A549 (cell line): ENCODE measurements at regions not wholly inside any gene's neighbourhood (a gene's known extent, or its start where the extent isn't known, plus 50 kb on each side); places are given as distances from the start of the nearest gene placed in this dataset.

Experiments
- ATAC-seq, 2 experiments: fragments of 200-7000 bp in 1 of 2; fragments of >200 bp in 1 of 2; cut with Nextera tagmentation in 1 of 2; cut with Tn5 transposase in 1 of 2; 3 replicates each; pipeline versions ENCODE4 v1.8.0 to v1.9.1; 2018 to 2020; ENCODE audit warnings: mild to moderate bottlenecking in 1 of 2, moderate library complexity in 1 of 2
- CTCF ChIA-PET: fragments of 300-600 bp; sonication (Branson Sonifier 250); formaldehyde crosslinking; extraction: SDS; loops from one replicate; lab custom pipeline; 2021; ENCODE audit warnings: antibody characterized with exemption, inconsistent platforms; lab: Yijun Ruan, JAX
- POLR2A ChIA-PET: fragments of 350-600 bp; formaldehyde crosslinking; extraction: SDS; loops from one replicate; lab custom pipeline; 2021; ENCODE audit warnings: antibody characterized with exemption, inconsistent platforms; lab: Yijun Ruan, JAX
- DNase-seq, 2 experiments: peaks; one replicate each; pipeline versions ENCODE4 v3.0.0 to v3.0.0-alpha.2; 2011 to 2016; ENCODE audit warnings: low read depth in 1 of 2, low spot score in 1 of 2
- FAIRE-seq: peaks from 2 replicates; lab custom pipeline; 2011; peaks lifted over from hg19 to GRCh38; lab: Jason Lieb, UNC
- H3K27ac ChIP-seq, 2 experiments: fragments of >200 bp; sonication (Bioruptor Twin); formaldehyde crosslinking; 3 replicates each; pipeline ENCODE4 v1.5.1; 2016 to 2017
- H3K4me1 ChIP-seq: fragments of >200 bp; sonication (Bioruptor Twin); formaldehyde crosslinking; 3 replicates; pipeline ENCODE4 v1.6.1; 2016
- H3K4me2 ChIP-seq: fragments of >200 bp; sonication (Bioruptor Twin); formaldehyde crosslinking; 3 replicates; pipeline ENCODE4 v1.6.1; 2016
- H3K4me3 ChIP-seq: fragments of >200 bp; sonication (Bioruptor Twin); formaldehyde crosslinking; 3 replicates; pipeline ENCODE4 v1.5.1; 2016
- H3K9me3 ChIP-seq: fragments of >200 bp; sonication (Bioruptor Twin); formaldehyde crosslinking; 3 replicates; pipeline ENCODE4 v1.6.1; 2016
- ATOH8 ChIP-seq: fragments of 250-450 bp; sonication (Bioruptor Pico); IDR thresholded peaks from 2 replicates; pipeline ENCODE4 v1.5.0; 2020; ENCODE audit warnings: low read depth, mild to moderate bottlenecking, moderate library complexity
- BHLHE40 ChIP-seq: IDR thresholded peaks from 2 replicates; pipeline ENCODE4 v1.6.1; 2012; ENCODE audit warnings: low read depth, low read length, inconsistent platforms
- CBX8 ChIP-seq: fragments of 200-600 bp; sonication (generic); IDR thresholded peaks from 2 replicates; pipeline ENCODE4 v1.6.1; 2016
- CEBPB ChIP-seq, 2 experiments: fragments of >200 bp in 1 of 2; sonication (Bioruptor Twin) in 1 of 2; formaldehyde crosslinking in 1 of 2; IDR thresholded peaks; 2 replicates each; pipeline ENCODE4 v1.6.1; 2012 to 2016
- EHMT2 ChIP-seq: fragments of 200-600 bp; sonication (generic); IDR thresholded peaks from 2 replicates; pipeline ENCODE4 v1.6.1; 2016; ENCODE audit warnings: antibody characterized with exemption, low read depth, mild to moderate bottlenecking, moderate library complexity
- ELK1 ChIP-seq: fragments of 150-350 bp; IDR thresholded peaks from 2 replicates; pipeline ENCODE4 v1.6.1; 2014; ENCODE audit warnings: low read depth, mild to moderate bottlenecking, low read length
- ESRRA ChIP-seq: fragments of 150-350 bp; IDR thresholded peaks from 2 replicates; pipeline ENCODE4 v1.6.1; 2014; ENCODE audit warnings: mild to moderate bottlenecking, low read length, borderline replicate concordance
- FOSB ChIP-seq: fragments of 250-450 bp; sonication (Bioruptor Pico); IDR thresholded peaks from 2 replicates; pipeline ENCODE4 v1.5.0; 2020; ENCODE audit warnings: mild to moderate bottlenecking, moderate library complexity
- FOSL2 ChIP-seq, 2 experiments: fragments of 450-650 bp in 1 of 2; fragments of >200 bp in 1 of 2; sonication (Bioruptor Twin) in 1 of 2; formaldehyde crosslinking; IDR thresholded peaks; 2 replicates each; pipeline versions ENCODE4 v1.5.0 to v1.6.1; 2016 to 2020; ENCODE audit warnings: mild to moderate bottlenecking in 1 of 2, moderate library complexity in 1 of 2
- FOXS1 ChIP-seq: fragments of 250-450 bp; sonication (Bioruptor Pico); IDR thresholded peaks from 2 replicates; pipeline ENCODE4 v1.5.0; 2020; ENCODE audit warnings: mild to moderate bottlenecking, moderate library complexity
- HDAC2 ChIP-seq: fragments of 200-600 bp; sonication (generic); IDR thresholded peaks from 2 replicates; pipeline ENCODE4 v1.6.1; 2016
- HES2 ChIP-seq: fragments of >200 bp; sonication (Bioruptor Twin); formaldehyde crosslinking; IDR thresholded peaks from 2 replicates; pipeline ENCODE4 v1.6.1; 2016
- JUN ChIP-seq, 2 experiments: fragments of >200 bp; sonication (Bioruptor Twin); formaldehyde crosslinking; IDR thresholded peaks; 2 replicates in 1 of 2; 3 replicates in 1 of 2; pipeline ENCODE4 v1.6.1; 2016 to 2017
- JUNB ChIP-seq: fragments of >200 bp; sonication (Bioruptor Twin); formaldehyde crosslinking; IDR thresholded peaks from 2 replicates; pipeline ENCODE4 v1.6.1; 2016
- KDM5A ChIP-seq: fragments of 200-600 bp; sonication (generic); IDR thresholded peaks from 2 replicates; pipeline ENCODE4 v1.6.1; 2016; ENCODE audit warnings: antibody characterized with exemption, mild to moderate bottlenecking
- MAFK ChIP-seq: fragments of 450-650 bp; IDR thresholded peaks from 2 replicates; pipeline ENCODE4 v1.6.1; 2014; ENCODE audit not compliant: partially characterized antibody
- MAX ChIP-seq: IDR thresholded peaks from 2 replicates; pipeline ENCODE4 v1.6.1; 2012
- NR3C1 ChIP-seq: fragments of >200 bp; sonication (Bioruptor Twin); formaldehyde crosslinking; IDR thresholded peaks from 3 replicates; pipeline ENCODE4 v1.6.1; 2017
- RARB ChIP-seq: fragments of 250-450 bp; sonication (Bioruptor Pico); IDR thresholded peaks from 2 replicates; pipeline ENCODE4 v1.8.0; 2021; ENCODE audit warnings: mild to moderate bottlenecking, moderate library complexity
- RFX5 ChIP-seq: fragments of 450-650 bp; IDR thresholded peaks from 2 replicates; pipeline ENCODE4 v1.7.1; 2014; ENCODE audit warnings: antibody characterized with exemption, mild to moderate bottlenecking, moderate library complexity
- TFCP2L1 ChIP-seq: fragments of 250-450 bp; sonication (Bioruptor Pico); IDR thresholded peaks from 2 replicates; pipeline ENCODE4 v1.5.0; 2021; ENCODE audit warnings: mild to moderate bottlenecking
- ZC3H11A ChIP-seq: fragments of 450-650 bp; IDR thresholded peaks from 2 replicates; pipeline ENCODE4 v1.6.1; 2014; ENCODE audit warnings: antibody characterized with exemption, mild to moderate bottlenecking
- ZNF302 ChIP-seq: fragments of 250-450 bp; sonication (Bioruptor Pico); IDR thresholded peaks from 2 replicates; pipeline ENCODE4 v1.9.0; 2021; ENCODE audit warnings: inconsistent platforms, mild to moderate bottlenecking, moderate library complexity
- WGBS: methylation state at CpG from one replicate; pipeline ENCODE4 v1.1.6; 2017; ENCODE audit errors: missing lambda C conversion rate; 5-methylcytosine and 5-hydroxymethylcytosine counted together
- TF ChIP-seq, protein P1 (sequence below): fragments of >200 bp; sonication (Bioruptor Twin); formaldehyde crosslinking; IDR thresholded peaks from 3 replicates; pipeline ENCODE4 v1.5.1; 2016
- TF ChIP-seq, protein P2 (sequence below): fragments of 450-650 bp; IDR thresholded peaks from 2 replicates; pipeline ENCODE4 v1.6.1; 2014; ENCODE audit warnings: antibody characterized with exemption

- FAIRE-seq: no peak
- 82% methylated on average over 1 of the region's 1 CpG for WGBS
- no peak overlapping the region for H3K4me3 ChIP-seq
- TF ChIP-seq, protein P1, sequence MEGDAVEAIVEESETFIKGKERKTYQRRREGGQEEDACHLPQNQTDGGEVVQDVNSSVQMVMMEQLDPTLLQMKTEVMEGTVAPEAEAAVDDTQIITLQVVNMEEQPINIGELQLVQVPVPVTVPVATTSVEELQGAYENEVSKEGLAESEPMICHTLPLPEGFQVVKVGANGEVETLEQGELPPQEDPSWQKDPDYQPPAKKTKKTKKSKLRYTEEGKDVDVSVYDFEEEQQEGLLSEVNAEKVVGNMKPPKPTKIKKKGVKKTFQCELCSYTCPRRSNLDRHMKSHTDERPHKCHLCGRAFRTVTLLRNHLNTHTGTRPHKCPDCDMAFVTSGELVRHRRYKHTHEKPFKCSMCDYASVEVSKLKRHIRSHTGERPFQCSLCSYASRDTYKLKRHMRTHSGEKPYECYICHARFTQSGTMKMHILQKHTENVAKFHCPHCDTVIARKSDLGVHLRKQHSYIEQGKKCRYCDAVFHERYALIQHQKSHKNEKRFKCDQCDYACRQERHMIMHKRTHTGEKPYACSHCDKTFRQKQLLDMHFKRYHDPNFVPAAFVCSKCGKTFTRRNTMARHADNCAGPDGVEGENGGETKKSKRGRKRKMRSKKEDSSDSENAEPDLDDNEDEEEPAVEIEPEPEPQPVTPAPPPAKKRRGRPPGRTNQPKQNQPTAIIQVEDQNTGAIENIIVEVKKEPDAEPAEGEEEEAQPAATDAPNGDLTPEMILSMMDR: no peak
- TF ChIP-seq RFX5: no peak
- no peak overlapping the region for H3K4me2 ChIP-seq
- H3K27ac ChIP-seq: no peak overlapping the region
- POLR2A ChIA-PET: no interaction called here
- CTCF ChIA-PET: no interaction called here
- no peak for ATAC-seq
- H3K9me3 ChIP-seq: no peaks in the 10 kb centered on the region
- no peak for DNase-seq
- H3K4me1 ChIP-seq: peaks cover 25% of the 10 kb centered on the region
Measured at GRCh38 chr3:29064085-29064484, 216.8 kb upstream of the RBMS3 start.

- TF ChIP-seq MAFK (peak; percentile 93), FOSB (CRISPR knock-in tag) (no peak), RARB (no peak), ZNF302 (CRISPR knock-in tag) (no peak), HDAC2 (no peak), ESRRA (no peak), NR3C1 (no peak), FOXS1 (peak; percentile 31; the same call in 1 of the 2 replicates), HES2 (no peak), ATOH8 (no peak), EHMT2 (no peak), CEBPB (IDR thresholded peaks at IDR 0.05) (peak in 1 of 2 experiments; percentile 65; a peak in 1 of 4 replicates), TFCP2L1 (CRISPR knock-in tag) (no peak), FOSL2 (IDR thresholded peaks at IDR 0.05) (no peak), FOSL2 (CRISPR knock-in tag; IDR thresholded peaks at IDR 0.05) (peak; percentile 87), BHLHE40 (no peak), KDM5A (no peak), MAX (no peak; the same call in 1 of the 2 replicates), CBX8 (no peak), ZC3H11A (no peak), JUNB (peak; percentile 21; the same call in 1 of the 2 replicates), JUN (IDR thresholded peaks at IDR 0.05) (peak in 1 of 2 experiments; percentile 27; a peak in 1 of 5 replicates), ELK1 (no peak)
- TF ChIP-seq, protein P2, sequence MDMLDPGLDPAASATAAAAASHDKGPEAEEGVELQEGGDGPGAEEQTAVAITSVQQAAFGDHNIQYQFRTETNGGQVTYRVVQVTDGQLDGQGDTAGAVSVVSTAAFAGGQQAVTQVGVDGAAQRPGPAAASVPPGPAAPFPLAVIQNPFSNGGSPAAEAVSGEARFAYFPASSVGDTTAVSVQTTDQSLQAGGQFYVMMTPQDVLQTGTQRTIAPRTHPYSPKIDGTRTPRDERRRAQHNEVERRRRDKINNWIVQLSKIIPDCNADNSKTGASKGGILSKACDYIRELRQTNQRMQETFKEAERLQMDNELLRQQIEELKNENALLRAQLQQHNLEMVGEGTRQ: no peak
- ChIA-PET POLR2A (interaction anchor here (0.7 kb wide), 1 partner anchor 9 kb away, joined by 3 read pairs; no protein-coding TSS in a partner anchor), CTCF (interaction anchor here (1.0 kb wide), 1 partner anchor 28 kb away, joined by 3 read pairs; no protein-coding TSS in a partner anchor)
- ATAC-seq (peak; percentile 100), FAIRE-seq (no peak), DNase-seq (peak; percentile 40 to 95)
- Histone ChIP-seq H3K27ac (no peak overlapping the region), H3K9me3 (no peaks in the 10 kb centered on the region), H3K4me3 (no peak overlapping the region), H3K4me1 (peaks cover 25% of the 10 kb centered on the region), H3K4me2 (peak overlapping the region; percentile 46)
- WGBS: 3% methylated on average over 2 of the region's 2 CpGs
Measured at GRCh38 chr3:29065211-29065785, 215.6 kb upstream of the RBMS3 start.
